SK-N-SH (cell line): ENCODE measurements at regions not wholly inside any gene's neighbourhood (a gene's known extent, or its start where the extent isn't known, plus 50 kb on each side); places are given as distances from the start of the nearest gene placed in this dataset.
A peak's percentile ranks its signal among the peaks of the same experiment; 100 is the strongest.

ENCODE experiments used
- CTCF ChIA-PET: fragments of 300-600, 350-600 bp; formaldehyde crosslinking; extraction: SDS; loops from one replicate; lab custom pipeline; 2021; lab: Yijun Ruan, JAX
- POLR2A ChIA-PET: fragments of 350-600 bp; sonication (Branson Sonifier 250); formaldehyde crosslinking; extraction: SDS; loops from one replicate; lab custom pipeline; 2020; ENCODE audit warnings: antibody characterized with exemption, inconsistent platforms; lab: Yijun Ruan, JAX
- DNase-seq: peaks from one replicate; pipeline ENCODE4 v3.0.0; 2012
- H2AFZ ChIP-seq: fragments of 200-600 bp; sonication (generic); 2 replicates; pipeline ENCODE4 v1.8.1; 2016; ENCODE audit warnings: antibody characterized with exemption, mild to moderate bottlenecking, low read depth
- H3F3A ChIP-seq: fragments of 200-600 bp; sonication (generic); replicated peaks from 2 replicates; pipeline ENCODE3; 2016; ENCODE audit warnings: antibody characterized with exemption, mild to moderate bottlenecking; ENCODE audit not compliant: insufficient read depth
- H3K27ac ChIP-seq, 2 experiments: fragments of 200-500 bp in 1 of 2; fragments of 200-600 bp in 1 of 2; sonication (Bioruptor generic) in 1 of 2; sonication (generic), shearing (Covaris generic) in 1 of 2; 2 replicates each; pipeline versions ENCODE4 v1.5.1 to v1.6.1; 2014 to 2016; ENCODE audit warnings: low read depth in 2 of 2, inconsistent platforms in 1 of 2, low read length in 1 of 2, mild to moderate bottlenecking in 1 of 2, mixed read lengths in 1 of 2
- H3K27me3 ChIP-seq: fragments of 200-600 bp; sonication (generic), shearing (Covaris generic); 2 replicates; pipeline ENCODE4 v1.6.1; 2016; ENCODE audit warnings: mixed run types; ENCODE audit not compliant: insufficient read depth
- H3K36me3 ChIP-seq, 2 experiments: fragments of 200-500 bp in 1 of 2; fragments of 200-600 bp in 1 of 2; sonication (Bioruptor generic) in 1 of 2; sonication (generic) in 1 of 2; replicated peaks in 1 of 2; 2 replicates each; pipeline versions ENCODE3 to v1.5.1; 2014 to 2016; ENCODE audit warnings: low read length in 1 of 2, mild to moderate bottlenecking in 1 of 2; ENCODE audit not compliant: insufficient read depth in 2 of 2, control insufficient read depth in 1 of 2
- H3K4me1 ChIP-seq, 2 experiments: fragments of 200-500 bp in 1 of 2; fragments of 200-600 bp in 1 of 2; sonication (Bioruptor generic) in 1 of 2; sonication (generic), shearing (Covaris generic) in 1 of 2; 2 replicates each; pipeline versions ENCODE4 v1.5.1 to v1.6.1; 2014 to 2016; ENCODE audit warnings: low read depth in 1 of 2, low read length in 1 of 2, mixed run types in 1 of 2; ENCODE audit not compliant: insufficient read depth in 2 of 2, control insufficient read depth in 1 of 2
- H3K4me2 ChIP-seq: fragments of 200-600 bp; sonication (generic), shearing (Covaris generic); 2 replicates; pipeline ENCODE4 v1.6.1; 2017; ENCODE audit warnings: mixed run types
- H3K4me3 ChIP-seq, 2 experiments: fragments of 200-500 bp in 1 of 2; fragments of 200-600 bp in 1 of 2; sonication (Bioruptor generic) in 1 of 2; sonication (generic), shearing (Covaris generic) in 1 of 2; 2 replicates each; pipeline versions ENCODE4 v1.5.1 to v1.8.1; 2014 to 2016; ENCODE audit warnings: low read depth in 2 of 2, inconsistent platforms in 1 of 2, low read length in 1 of 2, mild to moderate bottlenecking in 1 of 2, mixed read lengths in 1 of 2, moderate library complexity in 1 of 2
- H3K79me2 ChIP-seq: fragments of 200-600 bp; sonication (generic); 2 replicates; pipeline ENCODE4 v1.8.1; 2017; ENCODE audit warnings: mild to moderate bottlenecking; ENCODE audit not compliant: insufficient read depth
- H3K9ac ChIP-seq: fragments of 200-600 bp; sonication (generic); 2 replicates; pipeline ENCODE4 v1.6.1; 2017; ENCODE audit warnings: mixed run types
- H3K9me2 ChIP-seq: fragments of 200-600 bp; sonication (generic); 2 replicates; pipeline ENCODE4 v1.6.1; 2017; ENCODE audit warnings: mixed run types
- H3K9me3 ChIP-seq: fragments of 200-600 bp; sonication (generic); 2 replicates; pipeline ENCODE4 v1.6.1; 2017; ENCODE audit warnings: mixed run types, mild to moderate bottlenecking, moderate library complexity
- H4K20me1 ChIP-seq: fragments of 200-600 bp; sonication (generic); 2 replicates; pipeline ENCODE4 v1.6.1; 2017; ENCODE audit warnings: mild to moderate bottlenecking, mixed run types; ENCODE audit not compliant: insufficient read depth
- ELF1 ChIP-seq: IDR thresholded peaks from 2 replicates; pipeline ENCODE4 v1.4.0; 2012
- EP300 ChIP-seq, 2 experiments: IDR thresholded peaks; 2 replicates each; pipeline versions ENCODE4 v1.4.0 to v1.6.1; 2012; ENCODE audit warnings: borderline replicate concordance in 1 of 2, low read depth in 1 of 2, low read length in 1 of 2
- FOSL2 ChIP-seq: IDR thresholded peaks from 2 replicates; pipeline ENCODE4 v1.4.0; 2012; ENCODE audit warnings: low read depth, mild to moderate bottlenecking, moderate library complexity, borderline replicate concordance
- FOXJ3 ChIP-seq: sonication (generic); formaldehyde crosslinking; IDR thresholded peaks from 2 replicates; pipeline ENCODE4 v1.5.1; 2020; ENCODE audit warnings: mild to moderate bottlenecking, missing genetic modification reagents
- FOXM1 ChIP-seq: IDR thresholded peaks from 2 replicates; pipeline ENCODE4 v1.4.0; 2012; ENCODE audit warnings: low read depth, mild to moderate bottlenecking
- JUND ChIP-seq: IDR thresholded peaks from 2 replicates; pipeline ENCODE4 v1.4.0; 2012
- MAX ChIP-seq: IDR thresholded peaks from 2 replicates; pipeline ENCODE4 v1.4.0; 2012; ENCODE audit warnings: low read depth
- MEF2A ChIP-seq: IDR thresholded peaks from 2 replicates; pipeline ENCODE4 v1.4.0; 2012; ENCODE audit warnings: low read depth, borderline replicate concordance
- MXI1 ChIP-seq: IDR thresholded peaks from 2 replicates; pipeline ENCODE4 v1.6.1; 2012; ENCODE audit warnings: mild to moderate bottlenecking, low read depth, low read length, improper control_type of control experiment
- NFIC ChIP-seq: IDR thresholded peaks from 2 replicates; pipeline ENCODE4 v1.4.0; 2012; ENCODE audit warnings: borderline replicate concordance
- PBX3 ChIP-seq: IDR thresholded peaks from 2 replicates; pipeline ENCODE4; 2012
- POLR2AphosphoS5 ChIP-seq: IDR thresholded peaks from 2 replicates; pipeline ENCODE4 v1.6.1; 2012; ENCODE audit warnings: low read depth, low read length
- RXRA ChIP-seq: IDR thresholded peaks from 2 replicates; pipeline ENCODE4 v1.4.0; 2012; ENCODE audit warnings: low read depth, mild to moderate bottlenecking, borderline replicate concordance
- SIN3A ChIP-seq: IDR thresholded peaks from 2 replicates; pipeline ENCODE4 v1.6.1; 2012; ENCODE audit warnings: low read depth, mild to moderate bottlenecking, low read length, moderate library complexity, borderline replicate concordance
- SMC3 ChIP-seq: IDR thresholded peaks from 2 replicates; pipeline ENCODE4 v1.6.1; 2012; ENCODE audit warnings: low read depth, low read length, improper control_type of control experiment
- TAF1 ChIP-seq: IDR thresholded peaks from 2 replicates; pipeline ENCODE4 v1.6.1; 2012; ENCODE audit warnings: low read depth, mild to moderate bottlenecking, low read length, moderate library complexity, borderline replicate concordance
- TCF12 ChIP-seq: IDR thresholded peaks from 2 replicates; pipeline ENCODE4 v1.4.0; 2012
- USF1 ChIP-seq: IDR thresholded peaks from 2 replicates; pipeline ENCODE4 v1.4.0; 2012; ENCODE audit warnings: low read depth, borderline replicate concordance
- YY1 ChIP-seq: IDR thresholded peaks from 2 replicates; pipeline ENCODE4 v1.4.0; 2012; ENCODE audit warnings: low read depth, mild to moderate bottlenecking
- WGBS: methylation state at CpG from one replicate; pipeline ENCODE4 v1.1.6; 2017; ENCODE audit warnings: low lambda C conversion rate; 5-methylcytosine and 5-hydroxymethylcytosine counted together
- TF ChIP-seq, protein P1 (sequence below): IDR thresholded peaks from 2 replicates; pipeline ENCODE4 v1.4.0; 2012; ENCODE audit warnings: low read depth, borderline replicate concordance
- TF ChIP-seq, protein P2 (sequence below): IDR thresholded peaks from 2 replicates; pipeline ENCODE4 v1.6.1; 2012; ENCODE audit warnings: mild to moderate bottlenecking, low read depth, low read length, moderate library complexity

DNA sequence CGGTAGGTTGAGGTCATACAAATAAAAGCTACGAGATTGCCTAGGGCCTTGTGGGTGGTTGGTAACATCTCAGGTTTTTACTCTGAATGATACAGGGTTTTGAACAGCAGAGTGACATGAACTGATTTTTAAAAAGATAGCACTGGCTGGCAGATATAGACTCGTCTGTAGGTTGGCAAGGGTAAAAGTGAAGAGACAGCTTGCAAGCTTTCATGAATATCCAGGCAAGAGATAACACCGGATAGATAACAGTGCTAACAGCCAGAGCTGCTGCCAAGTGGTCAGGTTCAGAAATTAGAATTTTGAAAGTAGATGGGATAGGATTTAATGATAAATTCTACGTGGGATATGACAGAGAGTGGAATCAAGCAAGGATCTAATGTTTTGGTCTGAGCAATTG lies 299.7 kb upstream of the AADAT start:
- no peaks in the 10 kb centered on the region for H4K20me1 ChIP-seq
- H3K27me3 ChIP-seq = no peaks in the 10 kb centered on the region
- peaks cover 41% of the 10 kb centered on the region for H3F3A ChIP-seq
- no peak overlapping the region for H3K9ac ChIP-seq
- ChIA-PET POLR2A (no interaction called here), CTCF (no interaction called here)
- no peak overlapping the region for H3K4me3 ChIP-seq
- 25% methylated on average over 5 of the region's 5 CpGs for WGBS
- no peaks in the 10 kb centered on the region for H3K36me3 ChIP-seq
- H3K9me2 ChIP-seq = no peaks in the 10 kb centered on the region
- peaks cover 0 to 38% of the 10 kb centered on the region in 2 experiments; a peak in 2 of 4 replicates for H3K4me1 ChIP-seq
- no peak overlapping the region for H3K4me2 ChIP-seq
- peak overlapping the region; percentile 79; the same call in 1 of the 2 replicates for H2AFZ ChIP-seq
- peak overlapping the region in 1 of 2 experiments; percentile 92; a peak in 2 of 4 replicates for H3K27ac ChIP-seq
- no peaks in the 10 kb centered on the region for H3K9me3 ChIP-seq
- DNase-seq = no peak
- H3K79me2 ChIP-seq = no peaks in the 10 kb centered on the region
- peak; percentile 27; the same call in 1 of the 2 replicates for TF ChIP-seq TCF12
- TF ChIP-seq POLR2AphosphoS5 = no peak

GRCh38 chr4:170388255-170388654 lies 298.5 kb upstream of the AADAT start:
- CTCF ChIA-PET = no interaction called here
- Histone ChIP-seq H4K20me1 (no peaks in the 10 kb centered on the region), H3K9ac (no peak overlapping the region), H3K9me3 (no peaks in the 10 kb centered on the region), H3K36me3 (no peaks in the 10 kb centered on the region), H3K27me3 (no peaks in the 10 kb centered on the region), H2AFZ (no peak overlapping the region), H3F3A (peaks cover 44% of the 10 kb centered on the region), H3K4me2 (no peak overlapping the region), H3K4me1 (peaks cover 0 to 38% of the 10 kb centered on the region in 2 experiments; a peak in 2 of 4 replicates), H3K79me2 (no peaks in the 10 kb centered on the region), H3K27ac (peak overlapping the region in 1 of 2 experiments; percentile 92; a peak in 2 of 4 replicates), H3K4me3 (no peak overlapping the region), H3K9me2 (no peaks in the 10 kb centered on the region)
- DNase-seq = no peak
- 10% methylated on average over 1 of the region's 1 CpG for WGBS
- POLR2A ChIA-PET = no interaction called here
- no peak for TF ChIP-seq TAF1
- TF ChIP-seq FOXM1 = 0 out of 2 replicates have a peak, but pooled peaks have one; percentile 44
- TF ChIP-seq MEF2A = peak; percentile 44; the same call in 1 of the 2 replicates
- no peak for TF ChIP-seq FOXJ3 (CRISPR knock-in tag)
- TF ChIP-seq TCF12 = peak; percentile 96
- TF ChIP-seq MAX = peak; percentile 46; the same call in 1 of the 2 replicates
- peak; percentile 40; the same call in 1 of the 2 replicates for TF ChIP-seq YY1
- no peak for TF ChIP-seq ELF1
- peak; percentile 81 for TF ChIP-seq FOSL2
- TF ChIP-seq, protein P1, sequence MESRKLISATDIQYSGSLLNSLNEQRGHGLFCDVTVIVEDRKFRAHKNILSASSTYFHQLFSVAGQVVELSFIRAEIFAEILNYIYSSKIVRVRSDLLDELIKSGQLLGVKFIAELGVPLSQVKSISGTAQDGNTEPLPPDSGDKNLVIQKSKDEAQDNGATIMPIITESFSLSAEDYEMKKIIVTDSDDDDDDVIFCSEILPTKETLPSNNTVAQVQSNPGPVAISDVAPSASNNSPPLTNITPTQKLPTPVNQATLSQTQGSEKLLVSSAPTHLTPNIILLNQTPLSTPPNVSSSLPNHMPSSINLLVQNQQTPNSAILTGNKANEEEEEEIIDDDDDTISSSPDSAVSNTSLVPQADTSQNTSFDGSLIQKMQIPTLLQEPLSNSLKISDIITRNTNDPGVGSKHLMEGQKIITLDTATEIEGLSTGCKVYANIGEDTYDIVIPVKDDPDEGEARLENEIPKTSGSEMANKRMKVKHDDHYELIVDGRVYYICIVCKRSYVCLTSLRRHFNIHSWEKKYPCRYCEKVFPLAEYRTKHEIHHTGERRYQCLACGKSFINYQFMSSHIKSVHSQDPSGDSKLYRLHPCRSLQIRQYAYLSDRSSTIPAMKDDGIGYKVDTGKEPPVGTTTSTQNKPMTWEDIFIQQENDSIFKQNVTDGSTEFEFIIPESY = 0 out of 2 replicates have a peak, but pooled peaks have one; percentile 49
- peak; percentile 86 for TF ChIP-seq JUND
- TF ChIP-seq POLR2AphosphoS5 = peak; percentile 49; the same call in 1 of the 2 replicates
- TF ChIP-seq, protein P2, sequence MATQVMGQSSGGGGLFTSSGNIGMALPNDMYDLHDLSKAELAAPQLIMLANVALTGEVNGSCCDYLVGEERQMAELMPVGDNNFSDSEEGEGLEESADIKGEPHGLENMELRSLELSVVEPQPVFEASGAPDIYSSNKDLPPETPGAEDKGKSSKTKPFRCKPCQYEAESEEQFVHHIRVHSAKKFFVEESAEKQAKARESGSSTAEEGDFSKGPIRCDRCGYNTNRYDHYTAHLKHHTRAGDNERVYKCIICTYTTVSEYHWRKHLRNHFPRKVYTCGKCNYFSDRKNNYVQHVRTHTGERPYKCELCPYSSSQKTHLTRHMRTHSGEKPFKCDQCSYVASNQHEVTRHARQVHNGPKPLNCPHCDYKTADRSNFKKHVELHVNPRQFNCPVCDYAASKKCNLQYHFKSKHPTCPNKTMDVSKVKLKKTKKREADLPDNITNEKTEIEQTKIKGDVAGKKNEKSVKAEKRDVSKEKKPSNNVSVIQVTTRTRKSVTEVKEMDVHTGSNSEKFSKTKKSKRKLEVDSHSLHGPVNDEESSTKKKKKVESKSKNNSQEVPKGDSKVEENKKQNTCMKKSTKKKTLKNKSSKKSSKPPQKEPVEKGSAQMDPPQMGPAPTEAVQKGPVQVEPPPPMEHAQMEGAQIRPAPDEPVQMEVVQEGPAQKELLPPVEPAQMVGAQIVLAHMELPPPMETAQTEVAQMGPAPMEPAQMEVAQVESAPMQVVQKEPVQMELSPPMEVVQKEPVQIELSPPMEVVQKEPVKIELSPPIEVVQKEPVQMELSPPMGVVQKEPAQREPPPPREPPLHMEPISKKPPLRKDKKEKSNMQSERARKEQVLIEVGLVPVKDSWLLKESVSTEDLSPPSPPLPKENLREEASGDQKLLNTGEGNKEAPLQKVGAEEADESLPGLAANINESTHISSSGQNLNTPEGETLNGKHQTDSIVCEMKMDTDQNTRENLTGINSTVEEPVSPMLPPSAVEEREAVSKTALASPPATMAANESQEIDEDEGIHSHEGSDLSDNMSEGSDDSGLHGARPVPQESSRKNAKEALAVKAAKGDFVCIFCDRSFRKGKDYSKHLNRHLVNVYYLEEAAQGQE = peak; percentile 7; the same call in 1 of the 2 replicates
- TF ChIP-seq SIN3A = peak; percentile 31; the same call in 1 of the 2 replicates
- no peak for TF ChIP-seq MXI1
- peak; percentile 52; the same call in 1 of the 2 replicates for TF ChIP-seq USF1
- peak; percentile 84 for TF ChIP-seq NFIC
- TF ChIP-seq EP300 (IDR thresholded peaks at IDR 0.05; ENCODE audit: borderline replicate concordance in 1 of 2, low read depth in 1 of 2, low read length in 1 of 2) = peak in 1 of 2 experiments; percentile 92; a peak in 3 of 4 replicates
- no peak for TF ChIP-seq SMC3
- TF ChIP-seq PBX3 = peak; percentile 87
- peak; percentile 88 for TF ChIP-seq RXRA
